Skeletal muscle tissue (tissue), 3 donors: ENCODE measurements at regions not wholly inside any gene's neighbourhood (a gene's known extent, or its start where the extent isn't known, plus 50 kb on each side); places are given as distances from the start of the nearest gene placed in this dataset.
"Not testable (repeated sequence)": the region's sequence is repeated elsewhere in the genome, so short reads cannot be mapped to it uniquely, and the experiment has no call there.

Experiments used
- H3K27ac ChIP-seq: one replicate; pipeline ENCODE4 v1.7.0; 2013; ENCODE audit warnings: mild to moderate bottlenecking, low read depth, low read length, inconsistent platforms
- H3K27me3 ChIP-seq, 3 donors: one replicate each; pipeline ENCODE4 v1.7.0; 2013; ENCODE audit warnings: low read length in 3 of 3; ENCODE audit not compliant: control insufficient read depth in 3 of 3, insufficient read depth in 3 of 3
- H3K36me3 ChIP-seq, 3 donors: one replicate each; pipeline ENCODE4 v1.7.0; 2013; ENCODE audit warnings: low read length in 3 of 3; ENCODE audit not compliant: control insufficient read depth in 3 of 3, insufficient read depth in 3 of 3
- H3K4me1 ChIP-seq, 3 donors: one replicate each; pipeline ENCODE4 v1.7.0; 2013; ENCODE audit warnings: low read length in 3 of 3, mild to moderate bottlenecking in 3 of 3; ENCODE audit not compliant: control insufficient read depth in 3 of 3, insufficient read depth in 3 of 3
- H3K4me3 ChIP-seq, 3 donors: one replicate each; pipeline ENCODE4 v1.7.0; 2013; ENCODE audit warnings: low read length in 3 of 3
- H3K9ac ChIP-seq, 3 donors: one replicate each; pipeline ENCODE4 v1.7.0; 2013; ENCODE audit warnings: low read length in 3 of 3, mild to moderate bottlenecking in 3 of 3, moderate library complexity in 2 of 3, low read depth in 1 of 3
- H3K9me3 ChIP-seq, 3 donors: one replicate each; pipeline ENCODE4 v1.7.0; 2013; ENCODE audit warnings: low read length in 3 of 3; ENCODE audit not compliant: control insufficient read depth in 3 of 3
- donor health status: Osteomylitis.

- Histone ChIP-seq H3K4me3 (no peak overlapping the region), H3K4me1 (no peaks in the 10 kb centered on the region), H3K27ac (no peak overlapping the region), H3K9ac (no peak overlapping the region), H3K27me3 (no peaks in the 10 kb centered on the region), H3K9me3 (no peaks in the 10 kb centered on the region), H3K36me3 (no peaks in the 10 kb centered on the region)
Observed at GRCh38 chr3:181932039-181932438, 220.3 kb downstream of the SOX2 start.

DNA sequence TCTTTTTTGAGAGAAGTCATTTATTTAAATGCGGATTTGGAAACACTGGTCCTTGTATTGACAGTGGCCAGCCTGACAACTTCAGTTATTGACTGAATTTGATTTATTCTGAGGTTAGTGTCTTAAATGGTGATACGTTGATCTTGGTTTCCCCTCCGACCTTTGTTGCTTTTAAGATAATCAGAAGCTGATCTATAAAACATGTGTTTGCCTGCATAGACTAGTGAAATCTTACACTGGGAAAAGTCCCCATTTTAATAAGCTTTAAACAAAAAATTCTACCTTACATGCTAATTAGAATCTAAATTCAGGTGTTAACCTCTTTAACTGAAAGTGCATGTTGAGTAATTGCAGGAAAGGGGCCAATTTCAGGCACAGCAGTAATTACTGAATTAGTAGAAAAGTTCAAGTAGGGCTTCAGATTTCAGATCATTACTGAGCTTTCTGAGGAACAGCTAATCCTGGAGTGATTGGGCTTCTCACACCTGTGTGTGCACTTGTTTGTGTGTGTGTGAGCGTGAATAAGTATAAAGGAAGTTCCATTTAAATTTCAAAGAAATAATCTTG lies 221.4 kb downstream of the SOX2 start:
- H3K9ac ChIP-seq, result no peak overlapping the region
- no peaks in the 10 kb centered on the region for H3K9me3 ChIP-seq
- H3K36me3 ChIP-seq, result no peaks in the 10 kb centered on the region
- H3K4me3 ChIP-seq, result no peak overlapping the region
- no peak overlapping the region for H3K27ac ChIP-seq
- no peaks in the 10 kb centered on the region for H3K27me3 ChIP-seq
- no peaks in the 10 kb centered on the region for H3K4me1 ChIP-seq

DNA sequence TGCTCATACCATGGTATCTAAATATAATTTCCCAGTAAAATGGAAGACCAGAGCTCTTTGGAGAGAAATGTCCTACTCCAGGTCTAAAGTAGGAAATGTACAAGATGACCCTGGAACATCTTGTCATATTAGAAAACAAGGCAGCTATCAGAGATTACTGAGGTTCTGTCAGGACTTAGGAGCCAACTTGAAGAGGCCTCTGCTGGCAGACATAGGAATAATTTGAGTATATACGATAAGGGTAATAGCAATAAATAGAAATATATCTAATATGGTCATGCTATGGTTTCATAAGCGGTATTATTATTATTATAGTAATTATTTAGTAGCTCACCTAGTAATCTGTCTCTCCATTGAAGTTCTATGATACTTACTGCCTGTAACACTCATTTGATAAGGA lies 224.2 kb downstream of the SOX2 start:
- Histone ChIP-seq H3K27me3 (no peaks in the 10 kb centered on the region), H3K27ac (no peak overlapping the region), H3K9ac (no peak overlapping the region), H3K4me3 (no peak overlapping the region), H3K9me3 (no peaks in the 10 kb centered on the region), H3K4me1 (no peaks in the 10 kb centered on the region), H3K36me3 (no peaks in the 10 kb centered on the region)

DNA sequence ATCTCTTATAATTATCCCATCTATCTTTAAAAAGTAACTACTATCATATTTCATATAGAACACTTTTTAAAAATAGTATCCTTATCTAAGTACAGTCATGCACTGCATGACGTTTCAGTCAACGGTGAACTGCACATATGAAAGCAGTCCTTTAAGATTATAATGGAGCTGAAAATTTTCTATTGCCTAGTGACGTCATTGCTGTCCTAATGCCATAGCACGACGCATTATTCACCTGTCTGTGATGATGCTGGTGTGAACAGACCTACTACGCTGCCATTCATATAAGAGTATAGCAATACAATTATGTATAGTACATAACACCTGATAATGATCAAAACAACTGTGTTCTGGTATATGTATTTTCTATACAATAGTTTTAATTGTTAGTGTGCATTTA lies 225.0 kb downstream of the SOX2 start:
- H3K4me3 ChIP-seq, result no peak overlapping the region
- no peak overlapping the region for H3K9ac ChIP-seq
- no peaks in the 10 kb centered on the region for H3K9me3 ChIP-seq
- H3K36me3 ChIP-seq, result no peaks in the 10 kb centered on the region
- H3K27ac ChIP-seq, result no peak overlapping the region
- no peaks in the 10 kb centered on the region for H3K4me1 ChIP-seq
- H3K27me3 ChIP-seq, result peaks cover 0 to 2% (median 0%) of the 10 kb centered on the region in 3 donors

GRCh38 chr3:181938580-181938979 lies 226.9 kb downstream of the SOX2 start:
- H3K36me3 ChIP-seq, H3K9me3 ChIP-seq, H3K27me3 ChIP-seq, H3K27ac ChIP-seq, H3K9ac ChIP-seq, H3K4me3 ChIP-seq, H3K4me1 ChIP-seq: not testable (repeated sequence)

DNA sequence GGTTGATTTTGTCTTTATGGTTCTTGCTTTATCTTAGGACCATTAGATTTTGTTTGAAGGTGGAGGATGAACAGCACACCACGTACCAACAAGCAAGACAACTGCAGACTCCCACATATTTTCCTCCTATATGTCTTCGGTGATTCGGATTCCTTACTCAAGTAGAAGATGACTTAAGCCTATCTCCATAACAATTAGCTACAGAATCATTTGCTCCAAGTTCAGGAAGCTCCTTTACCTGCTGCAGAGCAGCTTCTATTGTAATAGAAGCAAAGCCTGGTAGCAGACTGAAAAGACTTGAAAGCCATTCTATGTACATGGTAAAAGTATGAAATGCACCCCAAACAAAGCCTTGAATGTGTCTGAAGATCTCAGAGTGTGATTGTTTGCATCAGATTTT lies 229.0 kb downstream of the SOX2 start:
- Histone ChIP-seq H3K4me3 (no peak overlapping the region), H3K27me3 (peaks cover 0 to 2% (median 0%) of the 10 kb centered on the region in 3 donors), H3K27ac (no peak overlapping the region), H3K9me3 (peaks cover 0 to 2% (median 0%) of the 10 kb centered on the region in 3 donors), H3K4me1 (no peaks in the 10 kb centered on the region), H3K36me3 (no peaks in the 10 kb centered on the region), H3K9ac (no peak overlapping the region)

- peaks cover 0 to 2% (median 0%) of the 10 kb centered on the region in 3 donors for H3K27me3 ChIP-seq
- H3K4me3 ChIP-seq, result no peak overlapping the region
- peaks cover 0 to 2% (median 0%) of the 10 kb centered on the region in 3 donors for H3K9me3 ChIP-seq
- no peaks in the 10 kb centered on the region for H3K36me3 ChIP-seq
- H3K4me1 ChIP-seq, result no peaks in the 10 kb centered on the region
- no peak overlapping the region for H3K27ac ChIP-seq
- H3K9ac ChIP-seq, result no peak overlapping the region
Observed at GRCh38 chr3:181941250-181941649, 229.5 kb downstream of the SOX2 start.

- peaks cover 0 to 2% (median 0%) of the 10 kb centered on the region in 3 donors for H3K27me3 ChIP-seq
- no peak overlapping the region for H3K4me3 ChIP-seq
- H3K9ac ChIP-seq, result no peak overlapping the region
- no peaks in the 10 kb centered on the region for H3K4me1 ChIP-seq
- H3K9me3 ChIP-seq, result peaks cover 0 to 2% (median 0%) of the 10 kb centered on the region in 3 donors
- H3K27ac ChIP-seq, result no peak overlapping the region
- no peaks in the 10 kb centered on the region for H3K36me3 ChIP-seq
Observed at GRCh38 chr3:181943285-181943684, 231.6 kb downstream of the SOX2 start.

DNA sequence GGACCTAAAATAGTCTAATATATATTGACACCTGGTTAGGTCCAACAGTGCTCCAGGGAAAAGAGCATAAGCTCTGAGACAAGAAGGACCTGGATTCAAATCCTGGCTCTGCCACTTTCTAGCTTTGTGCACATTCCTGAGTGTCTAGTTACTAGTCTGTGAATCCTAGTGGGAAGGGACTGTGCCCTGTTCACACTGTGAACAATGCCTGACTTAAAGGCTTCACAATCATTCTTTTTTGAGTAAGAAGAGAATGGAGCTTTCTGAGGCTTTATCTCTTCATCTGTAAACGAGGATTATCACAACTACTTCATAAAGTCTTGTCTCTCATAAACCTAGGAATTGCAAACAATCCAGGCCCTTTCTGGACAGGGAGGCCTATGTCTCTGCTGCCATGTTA lies 235.9 kb downstream of the SOX2 start:
- H3K4me1 ChIP-seq, result no peaks in the 10 kb centered on the region
- no peaks in the 10 kb centered on the region for H3K27me3 ChIP-seq
- peaks cover 0 to 2% (median 0%) of the 10 kb centered on the region in 3 donors for H3K9me3 ChIP-seq
- H3K4me3 ChIP-seq, result no peak overlapping the region
- no peak overlapping the region for H3K9ac ChIP-seq
- H3K27ac ChIP-seq, result no peak overlapping the region
- no peaks in the 10 kb centered on the region for H3K36me3 ChIP-seq

GRCh38 chr3:181948286-181948685 lies 236.6 kb downstream of the SOX2 start:
- Histone ChIP-seq H3K4me1 (no peaks in the 10 kb centered on the region), H3K36me3 (no peaks in the 10 kb centered on the region), H3K27me3 (no peaks in the 10 kb centered on the region), H3K4me3 (no peak overlapping the region), H3K9me3 (peaks cover 0 to 2% (median 0%) of the 10 kb centered on the region in 3 donors), H3K27ac (no peak overlapping the region), H3K9ac (no peak overlapping the region)
